PC-9 (cell line): ENCODE measurements at regions not wholly inside any gene's neighbourhood (a gene's known extent, or its start where the extent isn't known, plus 50 kb on each side); places are given as distances from the start of the nearest gene placed in this dataset.

ENCODE experiments used
- EZH2 ChIP-seq: fragments of 200-600 bp; sonication (generic); IDR thresholded peaks from 2 replicates; pipeline ENCODE4 v1.8.0; 2017; ENCODE audit warnings: antibody characterized with exemption, low read depth
- TF ChIP-seq, protein P1 (sequence below): fragments of 200-600 bp; sonication (generic); conservative IDR thresholded peaks from 2 replicates; pipeline ENCODE4 v1.6.1; 2017; ENCODE audit warnings: mixed run types, antibody characterized with exemption, mild to moderate bottlenecking, moderate library complexity

- TF ChIP-seq, protein P1, sequence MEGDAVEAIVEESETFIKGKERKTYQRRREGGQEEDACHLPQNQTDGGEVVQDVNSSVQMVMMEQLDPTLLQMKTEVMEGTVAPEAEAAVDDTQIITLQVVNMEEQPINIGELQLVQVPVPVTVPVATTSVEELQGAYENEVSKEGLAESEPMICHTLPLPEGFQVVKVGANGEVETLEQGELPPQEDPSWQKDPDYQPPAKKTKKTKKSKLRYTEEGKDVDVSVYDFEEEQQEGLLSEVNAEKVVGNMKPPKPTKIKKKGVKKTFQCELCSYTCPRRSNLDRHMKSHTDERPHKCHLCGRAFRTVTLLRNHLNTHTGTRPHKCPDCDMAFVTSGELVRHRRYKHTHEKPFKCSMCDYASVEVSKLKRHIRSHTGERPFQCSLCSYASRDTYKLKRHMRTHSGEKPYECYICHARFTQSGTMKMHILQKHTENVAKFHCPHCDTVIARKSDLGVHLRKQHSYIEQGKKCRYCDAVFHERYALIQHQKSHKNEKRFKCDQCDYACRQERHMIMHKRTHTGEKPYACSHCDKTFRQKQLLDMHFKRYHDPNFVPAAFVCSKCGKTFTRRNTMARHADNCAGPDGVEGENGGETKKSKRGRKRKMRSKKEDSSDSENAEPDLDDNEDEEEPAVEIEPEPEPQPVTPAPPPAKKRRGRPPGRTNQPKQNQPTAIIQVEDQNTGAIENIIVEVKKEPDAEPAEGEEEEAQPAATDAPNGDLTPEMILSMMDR = no peak
- no peak for TF ChIP-seq EZH2
Observed at GRCh38 chr2:118536306-118536705, 311.1 kb downstream of the EN1 start.
